Astrocyte of the cerebellum (primary cell): ENCODE measurements at regions not wholly inside any gene's neighbourhood (a gene's known extent, or its start where the extent isn't known, plus 50 kb on each side); places are given as distances from the start of the nearest gene placed in this dataset.
"Not testable (repeated sequence)": the region's sequence is repeated elsewhere in the genome, so short reads cannot be mapped to it uniquely, and the experiment has no call there.

Experiments used
- DNase-seq: peaks from one replicate; pipeline ENCODE4 v3.0.0-alpha.2; 2011; ENCODE audit warnings: low read depth
- H3K4me3 ChIP-seq: 2 replicates; pipeline ENCODE4 v1.5.1; 2011; ENCODE audit warnings: mild to moderate bottlenecking, low read depth, low read length, moderate library complexity
- CTCF ChIP-seq: IDR thresholded peaks from 2 replicates; pipeline ENCODE4 v1.5.1; 2012; ENCODE audit warnings: low read length, low read depth, moderate library complexity, mild to moderate bottlenecking; ENCODE audit errors: missing control alignments
- in situ Hi-C: cut with HindIII; loops from 2 replicates; pipeline ENCODE4 v1.10.0; 2017; ENCODE audit warnings: low sequenced_read_pairs

GRCh38 chr21:30033441-30033840 lies 93.6 kb upstream of the GRIK1 start:
- TF ChIP-seq CTCF, result no peak
- no peak overlapping the region for H3K4me3 ChIP-seq
- in situ Hi-C loops, result no loop called here
- DNase-seq, result no peak

- no peak for DNase-seq
- TF ChIP-seq CTCF, result no peak
- H3K4me3 ChIP-seq, result no peak overlapping the region
- in situ Hi-C loops, result no loop called here
Measured at GRCh38 chr21:30030416-30030815, 90.6 kb upstream of the GRIK1 start.

- TF ChIP-seq CTCF, result no peak
- no peak overlapping the region for H3K4me3 ChIP-seq
- in situ Hi-C loops, result no loop called here
- DNase-seq, result no peak
Measured at GRCh38 chr21:30028537-30028936, 88.7 kb upstream of the GRIK1 start.

- no peak for TF ChIP-seq CTCF
- no peak for DNase-seq
- in situ Hi-C loops, result no loop called here
- no peak overlapping the region for H3K4me3 ChIP-seq
Measured at GRCh38 chr21:30027986-30028385, 88.2 kb upstream of the GRIK1 start.

- in situ Hi-C loops, DNase-seq: not testable (repeated sequence)
Measured at GRCh38 chr21:30023056-30023455, 83.3 kb upstream of the GRIK1 start.

GRCh38 chr21:30014886-30015285 lies 75.1 kb upstream of the GRIK1 start:
- no peak overlapping the region for H3K4me3 ChIP-seq
- in situ Hi-C loops, result no loop called here
- TF ChIP-seq CTCF, result no peak
- peak; percentile 6 for DNase-seq

More at GRCh38 chr21:30023056-30023455, 83.3 kb upstream of the GRIK1 start:
- H3K4me3 ChIP-seq, result not testable (repeated sequence)

GRCh38 chr21:29991624-29992023 lies 51.8 kb upstream of the GRIK1 start:
- no peak for TF ChIP-seq CTCF
- in situ Hi-C loops, result no loop called here
- H3K4me3 ChIP-seq, result no peak overlapping the region
- DNase-seq, result no peak
